ENCODE measurements at regions not wholly inside any gene's neighbourhood (a gene's known extent, or its start where the extent isn't known, plus 50 kb on each side); places are given as distances from the start of the nearest gene placed in this dataset.

- H3K9me3 ChIP-seq (replicated peaks; ENCODE audit: control insufficient read depth, insufficient read depth, low read depth, low read length): no peaks in the 10 kb centered on the region
- TF ChIP-seq SMARCB1 (IDR thresholded peaks at IDR 0.05; ENCODE audit: insufficient read length, low read depth): no peak
- TF ChIP-seq SNRNP70 (optimal IDR thresholded peaks at IDR 0.05; ENCODE audit: low read depth, low read length): no peak
- no peak for TF ChIP-seq HIVEP1 (CRISPR knock-in tag; IDR thresholded peaks at IDR 0.05)
- TF ChIP-seq CEBPZ (IDR thresholded peaks at IDR 0.05; ENCODE audit: borderline replicate concordance, low read depth, low read length): no peak
- no peak for TF ChIP-seq ATF7 (IDR thresholded peaks at IDR 0.05)
- no peak for TF ChIP-seq ZNF280B (CRISPR knock-in tag; IDR thresholded peaks at IDR 0.05)
- no peak for TF ChIP-seq TAF7 (tag; IDR thresholded peaks at IDR 0.05)
- TF ChIP-seq BDP1 (IDR thresholded peaks at IDR 0.05; ENCODE audit: insufficient read depth, insufficient read length): no peak
- TF ChIP-seq CBFB (CRISPR knock-in tag; IDR thresholded peaks at IDR 0.05): no peak
- TF ChIP-seq E4F1 (CRISPR knock-in tag; IDR thresholded peaks at IDR 0.05; ENCODE audit: borderline replicate concordance): no peak
- TF ChIP-seq PPARD (CRISPR knock-in tag; IDR thresholded peaks at IDR 0.05): no peak
- TF ChIP-seq NR3C1 (CRISPR knock-in tag; IDR thresholded peaks at IDR 0.05): no peak
- no peak for TF ChIP-seq TCF7 (IDR thresholded peaks at IDR 0.05; ENCODE audit: borderline replicate concordance)
- TF ChIP-seq ZBTB9 (CRISPR knock-in tag; IDR thresholded peaks at IDR 0.05): no peak
- no peak for TF ChIP-seq EZH2 (IDR thresholded peaks at IDR 0.05; ENCODE audit: borderline replicate concordance, low read depth, low read length)
- no peak for TF ChIP-seq LARP7 (IDR thresholded peaks at IDR 0.05)
- TF ChIP-seq MTA2 (IDR thresholded peaks at IDR 0.05; ENCODE audit: low read depth): no peak
- no peaks in the 10 kb centered on the region for H3K79me2 ChIP-seq (ENCODE audit: control insufficient read depth, insufficient read depth, low read length)
- H4K20me1 ChIP-seq (replicated peaks; ENCODE audit: control insufficient read depth, insufficient read depth, low read length): no peaks in the 10 kb centered on the region; the same call in 1 of the 2 replicates
- CTCF ChIA-PET (ENCODE audit: low intra/inter-chr PET ratio): no interaction called here
- DNase-seq (ENCODE audit: extremely low read depth in 1 of 4, low spot score in 3 of 4): no peak
- H3K4me2 ChIP-seq (ENCODE audit: insufficient read depth, low read length): no peak overlapping the region
- H3K9ac ChIP-seq (ENCODE audit: insufficient read depth in 1 of 2, low read depth in 2 of 2, low read length in 2 of 2): no peak overlapping the region
- intact Hi-C loops (cut with micrococcal nuclease): no loop called here
- no peaks in the 10 kb centered on the region for H3K36me3 ChIP-seq (ENCODE audit: control insufficient read depth, insufficient read depth, low read length)
- no peak overlapping the region for H3K4me3 ChIP-seq
- H2AFZ ChIP-seq (ENCODE audit: low read depth, low read length): no peak overlapping the region
- no peak for FAIRE-seq
- no peak overlapping the region for H3K27ac ChIP-seq (ENCODE audit: extremely low read depth, low read depth, low read length)
- POLR2A ChIA-PET: interaction anchor here (0.6 to 1.0 kb wide), 2 partner anchors 15 to 78 kb away, joined by 3 read pairs; no protein-coding TSS in a partner anchor
- WGBS (ENCODE audit: insufficient coverage, low coverage, missing lambda C conversion rate): 5% methylated on average over 6 of the region's 6 CpGs
- no TSS peak for BruUV-seq (replicated peaks)
- in situ Hi-C loops (cut with MboI): no loop called here
- H3K4me1 ChIP-seq (replicated peaks in 1 of 2; ENCODE audit: control insufficient read depth in 2 of 2, insufficient read depth in 2 of 2, low read length in 2 of 2): no peaks in the 10 kb centered on the region
- H3K27me3 ChIP-seq (ENCODE audit: control insufficient read depth in 2 of 2, insufficient read depth in 2 of 2, low read length in 2 of 2): peaks cover 2 to 29% of the 10 kb centered on the region in 2 experiments; a peak in 4 of 5 replicates
- no peaks in the 10 kb centered on the region for H3K9me1 ChIP-seq (ENCODE audit: control insufficient read depth, insufficient read depth, low read length)
- no peak for ATAC-seq
These were observed 245.3 kb downstream of the PARN start for GRCh38 chr16:14384745-14385144.
